NT2/D1 (cell line): ENCODE measurements at regions not wholly inside any gene's neighbourhood (a gene's known extent, or its start where the extent isn't known, plus 50 kb on each side); places are given as distances from the start of the nearest gene placed in this dataset.
"Not testable (repeated sequence)": the region's sequence is repeated elsewhere in the genome, so short reads cannot be mapped to it uniquely, and the experiment has no call there.

ENCODE experiments used
- DNase-seq: peaks from one replicate; pipeline ENCODE4 v3.0.0-alpha.2; 2011; ENCODE audit warnings: low read depth, low spot score
- H3K27me3 ChIP-seq: 2 replicates; pipeline ENCODE4 v1.6.0; 2011; ENCODE audit warnings: mild to moderate bottlenecking; ENCODE audit not compliant: insufficient read length, insufficient read depth
- H3K36me3 ChIP-seq: 2 replicates; pipeline ENCODE4 v1.6.1; 2011; ENCODE audit warnings: mild to moderate bottlenecking, low read length, mixed read lengths; ENCODE audit not compliant: insufficient read depth, insufficient read length
- H3K4me1 ChIP-seq: 2 replicates; pipeline ENCODE4 v1.5.1; 2011; ENCODE audit not compliant: insufficient read depth, insufficient read length
- H3K4me3 ChIP-seq: 2 replicates; pipeline ENCODE4 v1.5.1; 2011; ENCODE audit warnings: low read depth; ENCODE audit not compliant: insufficient read length
- H3K9ac ChIP-seq: 2 replicates; pipeline ENCODE4 v1.6.0; 2011; ENCODE audit warnings: low read depth; ENCODE audit not compliant: insufficient read length
- H3K9me3 ChIP-seq: 2 replicates; pipeline ENCODE4 v1.5.1; 2011; ENCODE audit warnings: mild to moderate bottlenecking, low read length; ENCODE audit not compliant: insufficient read depth
- SUZ12 ChIP-seq: IDR thresholded peaks from 2 replicates; pipeline ENCODE4 v1.6.1; 2011; ENCODE audit not compliant: insufficient read length, insufficient read depth; ENCODE audit errors: extremely low read depth
- YY1 ChIP-seq: IDR thresholded peaks from 2 replicates; pipeline ENCODE4 v1.6.1; 2011; ENCODE audit not compliant: insufficient read length, insufficient read depth
- ZNF274 ChIP-seq: IDR thresholded peaks from 2 replicates; pipeline ENCODE4 v1.6.1; 2011; ENCODE audit warnings: mild to moderate bottlenecking, low read depth, low read length

- H3K9ac ChIP-seq: no peak overlapping the region
- no peak for DNase-seq
- peaks cover 9% of the 10 kb centered on the region; the same call in 1 of the 2 replicates for H3K9me3 ChIP-seq
- no peak for TF ChIP-seq ZNF274
- no peak for TF ChIP-seq SUZ12
- no peak for TF ChIP-seq YY1
- H3K4me1 ChIP-seq: no peaks in the 10 kb centered on the region
- no peak overlapping the region for H3K4me3 ChIP-seq
- no peaks in the 10 kb centered on the region for H3K36me3 ChIP-seq
- H3K27me3 ChIP-seq: no peaks in the 10 kb centered on the region
Observed at GRCh38 chr12:9341260-9341585, 133.0 kb upstream of the PZP start.

- Histone ChIP-seq H3K4me1 (no peaks in the 10 kb centered on the region), H3K9me3 (peaks cover 15% of the 10 kb centered on the region; the same call in 1 of the 2 replicates), H3K9ac (no peak overlapping the region), H3K4me3 (no peak overlapping the region), H3K36me3 (no peaks in the 10 kb centered on the region), H3K27me3 (no peaks in the 10 kb centered on the region)
- no peak for TF ChIP-seq ZNF274
- TF ChIP-seq SUZ12: no peak
- no peak for TF ChIP-seq YY1
- no peak for DNase-seq
Observed at GRCh38 chr12:9340422-9341259, 132.4 kb upstream of the PZP start.

GRCh38 chr12:9337656-9338055 is 129.5 kb upstream of the PZP start:
- H3K36me3 ChIP-seq: no peaks in the 10 kb centered on the region
- DNase-seq: no peak
- no peak overlapping the region for H3K4me3 ChIP-seq
- peaks cover 22% of the 10 kb centered on the region; the same call in 1 of the 2 replicates for H3K9me3 ChIP-seq
- TF ChIP-seq YY1 (no peak), ZNF274 (no peak), SUZ12 (no peak)
- no peaks in the 10 kb centered on the region for H3K27me3 ChIP-seq
- no peaks in the 10 kb centered on the region for H3K4me1 ChIP-seq
- no peak overlapping the region for H3K9ac ChIP-seq

GRCh38 chr12:9336375-9337011 is 128.3 kb upstream of the PZP start:
- not testable (repeated sequence) for H3K36me3 ChIP-seq, H3K4me3 ChIP-seq, H3K4me1 ChIP-seq, H3K27me3 ChIP-seq, H3K9ac ChIP-seq, DNase-seq
- H3K9me3 ChIP-seq: peaks cover 25% of the 10 kb centered on the region; the same call in 1 of the 2 replicates

GRCh38 chr12:9335867-9336266 is 127.7 kb upstream of the PZP start:
- no peak for DNase-seq
- Histone ChIP-seq H3K9me3 (peaks cover 25% of the 10 kb centered on the region; the same call in 1 of the 2 replicates), H3K27me3 (no peaks in the 10 kb centered on the region), H3K4me3 (no peak overlapping the region), H3K4me1 (no peaks in the 10 kb centered on the region), H3K9ac (no peak overlapping the region), H3K36me3 (no peaks in the 10 kb centered on the region)
- no peak for TF ChIP-seq ZNF274
- no peak for TF ChIP-seq SUZ12

GRCh38 chr12:9334964-9335363 is 126.8 kb upstream of the PZP start:
- H3K4me3 ChIP-seq: no peak overlapping the region
- no peak for TF ChIP-seq YY1
- TF ChIP-seq ZNF274: no peak
- TF ChIP-seq SUZ12: no peak
- H3K9me3 ChIP-seq: peaks cover 25% of the 10 kb centered on the region; the same call in 1 of the 2 replicates
- DNase-seq: no peak
- H3K9ac ChIP-seq: no peak overlapping the region
- no peaks in the 10 kb centered on the region for H3K27me3 ChIP-seq
- no peaks in the 10 kb centered on the region for H3K36me3 ChIP-seq
- no peaks in the 10 kb centered on the region for H3K4me1 ChIP-seq

GRCh38 chr12:9334041-9334692 is 126.0 kb upstream of the PZP start:
- DNase-seq: no peak
- no peaks in the 10 kb centered on the region for H3K27me3 ChIP-seq
- no peaks in the 10 kb centered on the region for H3K4me1 ChIP-seq
- H3K9ac ChIP-seq: no peak overlapping the region
- H3K36me3 ChIP-seq: no peaks in the 10 kb centered on the region
- TF ChIP-seq YY1 (no peak), ZNF274 (no peak), SUZ12 (no peak)
- H3K4me3 ChIP-seq: no peak overlapping the region
- peaks cover 25% of the 10 kb centered on the region; the same call in 1 of the 2 replicates for H3K9me3 ChIP-seq
